NCI-H187 treated with DMSO at 0.1 percent for 48 hours (cell line): ENCODE measurements at regions not wholly inside any gene's neighbourhood (a gene's known extent, or its start where the extent isn't known, plus 50 kb on each side); places are given as distances from the start of the nearest gene placed in this dataset.

Experiments used
- DNase-seq: peaks from one replicate; lab custom pipeline; 2025; lab: John Stamatoyannopoulos, UW

DNA sequence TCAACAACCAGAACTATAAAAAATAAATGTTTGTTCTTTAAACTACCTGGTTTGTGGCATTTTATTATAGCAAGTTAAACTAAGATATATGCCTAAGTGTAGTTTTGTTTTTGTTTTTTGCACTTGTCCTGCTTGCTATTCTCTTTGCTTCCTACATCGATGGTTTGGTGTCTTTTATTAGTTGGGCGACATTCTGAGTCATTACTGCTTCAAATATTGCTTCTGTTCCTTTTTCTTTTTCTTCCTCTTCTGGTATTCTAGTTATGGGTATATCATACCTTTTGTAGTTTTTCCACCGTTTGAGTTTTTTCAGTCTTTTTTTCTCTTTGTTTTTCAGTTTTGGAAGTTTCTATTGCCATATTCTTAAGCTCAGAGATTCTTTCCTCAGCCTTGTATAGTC lies 86.9 kb downstream of the MACIR start:
- DNase-seq, result no peak

DNA sequence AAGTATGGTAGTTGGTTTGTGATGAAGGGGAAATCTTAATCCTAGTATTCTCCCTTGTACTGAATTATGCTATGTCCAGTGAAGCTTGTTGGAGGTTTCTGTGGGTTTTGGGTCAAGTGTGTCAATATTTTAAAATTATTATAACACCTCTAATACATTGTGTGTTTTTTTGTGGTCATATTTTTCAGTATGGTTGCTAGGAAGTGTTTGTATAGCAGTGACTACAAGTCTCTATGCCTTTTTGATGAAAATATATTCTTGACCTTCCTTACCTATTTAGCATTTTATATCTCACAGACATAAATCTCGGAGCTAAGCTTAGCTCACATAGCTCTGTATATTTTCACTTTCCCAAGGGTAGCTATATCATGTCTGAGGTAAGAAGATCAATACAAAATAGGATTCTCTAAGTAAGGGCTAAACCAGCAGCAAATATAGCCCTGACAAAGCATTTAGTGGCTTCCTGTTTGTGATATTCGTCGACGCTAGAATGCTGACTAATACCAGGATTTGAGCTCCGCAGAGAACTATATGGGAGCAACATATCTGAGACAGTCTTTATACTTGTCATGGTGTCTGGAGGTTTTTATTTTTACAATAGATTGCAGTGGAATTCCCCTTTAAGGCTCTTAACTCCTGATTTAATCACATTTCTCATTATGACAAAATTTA lies 82.3 kb downstream of the MACIR start:
- no peak for DNase-seq

GRCh38 chr5:103340132-103340531 lies 81.6 kb downstream of the MACIR start:
- no peak for DNase-seq

DNA sequence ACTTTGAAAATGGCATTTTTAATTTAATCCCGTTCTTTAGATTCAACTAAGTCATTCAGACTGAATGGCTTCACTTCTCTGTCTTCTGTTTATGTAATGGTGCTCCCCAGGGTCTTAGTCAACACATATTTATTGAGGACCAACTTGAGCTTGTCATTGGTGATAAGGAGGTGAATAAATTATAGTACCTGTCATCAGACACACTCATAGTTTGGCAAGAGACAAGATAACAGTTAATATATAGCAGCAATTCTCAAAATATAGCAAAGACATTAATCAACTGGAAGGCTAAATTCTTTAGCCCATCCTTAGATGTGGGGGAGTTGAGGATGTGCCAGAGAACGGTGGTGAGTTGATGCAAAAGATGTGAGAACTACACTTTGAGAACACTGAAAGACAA lies 78.4 kb downstream of the MACIR start:
- DNase-seq, result no peak

DNA sequence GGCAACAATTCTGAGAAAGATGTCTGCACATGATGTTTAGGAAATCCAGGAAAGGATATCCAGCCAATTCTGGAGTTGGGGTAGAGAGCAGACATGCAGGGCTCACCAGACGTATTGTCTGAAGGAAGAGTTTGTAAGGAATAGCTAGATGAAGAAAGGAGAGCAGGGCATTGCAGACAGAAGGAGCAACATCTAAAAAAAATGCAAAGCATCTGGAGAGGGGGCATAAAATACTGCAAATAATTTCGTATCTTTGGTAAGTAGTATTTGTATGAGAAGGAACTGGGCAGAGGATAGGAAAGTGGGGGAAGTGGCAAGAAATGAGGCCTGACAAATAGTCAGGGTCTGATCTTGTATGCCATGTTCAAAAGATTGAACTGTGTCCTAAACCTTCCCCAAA lies 74.8 kb downstream of the MACIR start:
- no peak for DNase-seq

DNA sequence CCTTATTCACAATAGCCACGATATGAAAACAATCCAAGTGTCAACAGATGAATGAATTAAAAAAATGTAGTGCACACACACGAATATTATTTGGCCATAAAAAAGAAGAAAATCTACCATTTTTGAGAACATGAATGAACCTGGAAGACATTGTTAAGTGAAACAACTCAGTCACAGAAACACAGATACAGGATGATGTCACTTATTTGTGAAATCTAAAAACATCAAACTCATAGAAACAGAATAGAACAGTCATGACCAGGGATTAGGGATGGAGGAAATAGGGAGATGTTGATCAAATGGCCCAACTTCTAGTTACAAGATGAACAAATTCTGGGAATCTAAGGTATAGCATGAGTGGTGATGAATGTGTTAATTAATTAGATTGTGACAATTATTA lies 72.3 kb downstream of the MACIR start:
- no peak for DNase-seq
